Ishikawa (cell line): ENCODE measurements at regions not wholly inside any gene's neighbourhood (a gene's known extent, or its start where the extent isn't known, plus 50 kb on each side); places are given as distances from the start of the nearest gene placed in this dataset.

Experiments
- EP300 ChIP-seq: IDR thresholded peaks from 2 replicates; pipeline ENCODE4 v1.6.1; 2012; ENCODE audit warnings: borderline replicate concordance
- FOXM1 ChIP-seq: IDR thresholded peaks from 2 replicates; pipeline ENCODE4 v1.6.1; 2012; ENCODE audit warnings: low read depth, borderline replicate concordance
- MAX ChIP-seq: IDR thresholded peaks from 2 replicates; pipeline ENCODE4 v1.6.1; 2012
- RAD21 ChIP-seq: IDR thresholded peaks from 2 replicates; pipeline ENCODE4 v1.6.1; 2012; ENCODE audit warnings: low read depth
- YY1 ChIP-seq: IDR thresholded peaks from 2 replicates; pipeline ENCODE4 v1.6.1; 2012; ENCODE audit warnings: low read depth
- ZBTB7A ChIP-seq: IDR thresholded peaks from 2 replicates; pipeline ENCODE4 v1.6.1; 2012; ENCODE audit warnings: low read depth
- TF ChIP-seq, protein P1 (sequence below): IDR thresholded peaks from 2 replicates; pipeline ENCODE4 v1.6.1; 2012; ENCODE audit warnings: low read depth, mild to moderate bottlenecking

GRCh38 chr13:47463002-47463401 lies 538.1 kb downstream of the SUCLA2 start:
- TF ChIP-seq, protein P1, sequence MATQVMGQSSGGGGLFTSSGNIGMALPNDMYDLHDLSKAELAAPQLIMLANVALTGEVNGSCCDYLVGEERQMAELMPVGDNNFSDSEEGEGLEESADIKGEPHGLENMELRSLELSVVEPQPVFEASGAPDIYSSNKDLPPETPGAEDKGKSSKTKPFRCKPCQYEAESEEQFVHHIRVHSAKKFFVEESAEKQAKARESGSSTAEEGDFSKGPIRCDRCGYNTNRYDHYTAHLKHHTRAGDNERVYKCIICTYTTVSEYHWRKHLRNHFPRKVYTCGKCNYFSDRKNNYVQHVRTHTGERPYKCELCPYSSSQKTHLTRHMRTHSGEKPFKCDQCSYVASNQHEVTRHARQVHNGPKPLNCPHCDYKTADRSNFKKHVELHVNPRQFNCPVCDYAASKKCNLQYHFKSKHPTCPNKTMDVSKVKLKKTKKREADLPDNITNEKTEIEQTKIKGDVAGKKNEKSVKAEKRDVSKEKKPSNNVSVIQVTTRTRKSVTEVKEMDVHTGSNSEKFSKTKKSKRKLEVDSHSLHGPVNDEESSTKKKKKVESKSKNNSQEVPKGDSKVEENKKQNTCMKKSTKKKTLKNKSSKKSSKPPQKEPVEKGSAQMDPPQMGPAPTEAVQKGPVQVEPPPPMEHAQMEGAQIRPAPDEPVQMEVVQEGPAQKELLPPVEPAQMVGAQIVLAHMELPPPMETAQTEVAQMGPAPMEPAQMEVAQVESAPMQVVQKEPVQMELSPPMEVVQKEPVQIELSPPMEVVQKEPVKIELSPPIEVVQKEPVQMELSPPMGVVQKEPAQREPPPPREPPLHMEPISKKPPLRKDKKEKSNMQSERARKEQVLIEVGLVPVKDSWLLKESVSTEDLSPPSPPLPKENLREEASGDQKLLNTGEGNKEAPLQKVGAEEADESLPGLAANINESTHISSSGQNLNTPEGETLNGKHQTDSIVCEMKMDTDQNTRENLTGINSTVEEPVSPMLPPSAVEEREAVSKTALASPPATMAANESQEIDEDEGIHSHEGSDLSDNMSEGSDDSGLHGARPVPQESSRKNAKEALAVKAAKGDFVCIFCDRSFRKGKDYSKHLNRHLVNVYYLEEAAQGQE: no peak
- TF ChIP-seq EP300 (no peak), RAD21 (no peak), MAX (no peak), FOXM1 (no peak), ZBTB7A (no peak), YY1 (no peak)
